ENCODE measurements at regions not wholly inside any gene's neighbourhood (a gene's known extent, or its start where the extent isn't known, plus 50 kb on each side); places are given as distances from the start of the nearest gene placed in this dataset.

GRCh38 chr18:10290638-10291235 is 163.7 kb upstream of the APCDD1 start:
- TF ChIP-seq EZH2phosphoT487 (IDR thresholded peaks at IDR 0.05; ENCODE audit: borderline replicate concordance, low read length) (no peak), CTCF (IDR thresholded peaks at IDR 0.05; ENCODE audit: low read depth, low read length, poor library complexity, severe bottlenecking) (no peak)
- Histone ChIP-seq H4K20me1 (ENCODE audit: control insufficient read depth, insufficient read depth, low read depth, low read length) (no peaks in the 10 kb centered on the region), H3K4me2 (ENCODE audit: low read length) (no peak overlapping the region), H3K27me3 (ENCODE audit: control insufficient read depth, low read length) (no peaks in the 10 kb centered on the region), H3K9me2 (replicated peaks; ENCODE audit: control insufficient read depth, low read length) (no peaks in the 10 kb centered on the region), H3K4me1 (ENCODE audit: control insufficient read depth, low read length) (no peaks in the 10 kb centered on the region), H3K36me3 (ENCODE audit: control insufficient read depth, low read length) (no peaks in the 10 kb centered on the region), H3K9me3 (ENCODE audit: control insufficient read depth, insufficient read depth, low read length) (0 out of 2 replicates have a peak, but pooled peaks cover 5% of the 10 kb centered on the region), H3K4me3 (ENCODE audit: low read length) (no peak overlapping the region), H3K27ac (ENCODE audit: low read depth, low read length) (no peak overlapping the region), H3K79me2 (ENCODE audit: control insufficient read depth, low read length) (no peaks in the 10 kb centered on the region), H3F3A (ENCODE audit: control insufficient read depth, insufficient read depth) (no peaks in the 10 kb centered on the region)

DNA sequence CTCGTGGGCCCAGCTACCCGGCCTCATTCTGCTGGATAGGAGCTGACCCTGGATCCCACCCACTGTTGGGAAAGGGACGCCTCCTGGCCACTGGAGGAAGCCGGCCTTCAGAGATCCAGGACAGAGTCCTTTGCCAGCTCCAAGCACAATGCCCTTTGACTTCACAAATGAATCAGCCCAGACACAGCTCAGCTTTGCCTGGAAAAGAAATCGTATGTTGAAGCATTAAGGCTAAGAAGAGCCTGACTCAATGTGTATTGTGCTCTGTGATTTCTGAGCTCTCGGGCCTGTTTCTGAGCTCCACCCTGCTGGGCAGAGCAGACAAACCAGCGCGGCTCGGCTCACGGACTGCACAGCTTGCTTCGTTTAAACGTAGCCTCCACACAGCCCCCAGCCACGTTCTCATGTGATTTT is 162.9 kb upstream of the APCDD1 start:
- no peak for TF ChIP-seq CTCF (IDR thresholded peaks at IDR 0.05; ENCODE audit: low read depth, low read length, poor library complexity, severe bottlenecking)
- TF ChIP-seq EZH2phosphoT487 (IDR thresholded peaks at IDR 0.05; ENCODE audit: borderline replicate concordance, low read length) = no peak
- H3K27me3 ChIP-seq (ENCODE audit: control insufficient read depth, low read length) = no peaks in the 10 kb centered on the region
- no peaks in the 10 kb centered on the region for H3K36me3 ChIP-seq (ENCODE audit: control insufficient read depth, low read length)
- H3K9me3 ChIP-seq (ENCODE audit: control insufficient read depth, insufficient read depth, low read length) = 0 out of 2 replicates have a peak, but pooled peaks cover 5% of the 10 kb centered on the region
- H3K79me2 ChIP-seq (ENCODE audit: control insufficient read depth, low read length) = no peaks in the 10 kb centered on the region
- H3K4me1 ChIP-seq (ENCODE audit: control insufficient read depth, low read length) = peaks cover under 1% of the 10 kb centered on the region
- H3K27ac ChIP-seq (ENCODE audit: low read depth, low read length) = no peak overlapping the region
- H3K4me3 ChIP-seq (ENCODE audit: low read length) = no peak overlapping the region
- H3K9me2 ChIP-seq (replicated peaks; ENCODE audit: control insufficient read depth, low read length) = no peaks in the 10 kb centered on the region
- no peak overlapping the region for H3K4me2 ChIP-seq (ENCODE audit: low read length)
- H3F3A ChIP-seq (ENCODE audit: control insufficient read depth, insufficient read depth) = no peaks in the 10 kb centered on the region
- H4K20me1 ChIP-seq (ENCODE audit: control insufficient read depth, insufficient read depth, low read depth, low read length) = no peaks in the 10 kb centered on the region

GRCh38 chr18:10293966-10294365 is 160.5 kb upstream of the APCDD1 start:
- Histone ChIP-seq H3K36me3 (ENCODE audit: control insufficient read depth, low read length) (no peaks in the 10 kb centered on the region), H3K4me2 (ENCODE audit: low read length) (no peak overlapping the region), H3K9me2 (replicated peaks; ENCODE audit: control insufficient read depth, low read length) (no peaks in the 10 kb centered on the region), H3K79me2 (ENCODE audit: control insufficient read depth, low read length) (no peaks in the 10 kb centered on the region), H3K4me1 (ENCODE audit: control insufficient read depth, low read length) (peaks cover 24% of the 10 kb centered on the region), H4K20me1 (ENCODE audit: control insufficient read depth, insufficient read depth, low read depth, low read length) (no peaks in the 10 kb centered on the region), H3F3A (ENCODE audit: control insufficient read depth, insufficient read depth) (no peaks in the 10 kb centered on the region), H3K27me3 (ENCODE audit: control insufficient read depth, low read length) (no peaks in the 10 kb centered on the region), H3K27ac (ENCODE audit: low read depth, low read length) (no peak overlapping the region), H3K9me3 (ENCODE audit: control insufficient read depth, insufficient read depth, low read length) (0 out of 2 replicates have a peak, but pooled peaks cover 2% of the 10 kb centered on the region), H3K4me3 (ENCODE audit: low read length) (no peak overlapping the region)
- TF ChIP-seq CTCF (IDR thresholded peaks at IDR 0.05; ENCODE audit: low read depth, low read length, poor library complexity, severe bottlenecking) (no peak), EZH2phosphoT487 (IDR thresholded peaks at IDR 0.05; ENCODE audit: borderline replicate concordance, low read length) (no peak)
